GM23338 (cell line): ENCODE measurements at regions not wholly inside any gene's neighbourhood (a gene's known extent, or its start where the extent isn't known, plus 50 kb on each side); places are given as distances from the start of the nearest gene placed in this dataset.

Source experiments
- ATAC-seq: fragments of 200-7000 bp; cut with Tn5 transposase; 3 replicates; pipeline ENCODE4 v1.9.1; 2020
- DNase-seq: peaks from one replicate; pipeline ENCODE4 v3.0.0-alpha.2; 2015; ENCODE audit warnings: low spot score
- H2AFZ ChIP-seq: fragments of 200-600 bp; sonication (generic); 2 replicates; pipeline ENCODE4 v1.8.0; 2016; ENCODE audit warnings: antibody characterized with exemption, mild to moderate bottlenecking, moderate library complexity
- H3F3A ChIP-seq: fragments of 200-600 bp; sonication (generic); replicated peaks from 2 replicates; pipeline ENCODE4 v1.8.0; 2017; ENCODE audit warnings: antibody characterized with exemption, mixed run types, low read depth
- H3K27ac ChIP-seq: fragments of 200-600 bp; sonication (generic); 2 replicates; pipeline ENCODE4 v1.6.1; 2016; ENCODE audit warnings: low read depth
- H3K27me3 ChIP-seq: fragments of 200-600 bp; sonication (generic); 2 replicates; pipeline ENCODE4 v1.8.0; 2016; ENCODE audit warnings: mild to moderate bottlenecking, mixed run types, moderate library complexity; ENCODE audit not compliant: insufficient read depth
- H3K36me3 ChIP-seq: fragments of 200-600 bp; sonication (generic); 2 replicates; pipeline ENCODE4 v1.8.0; 2016; ENCODE audit warnings: mild to moderate bottlenecking; ENCODE audit not compliant: insufficient read depth
- H3K4me1 ChIP-seq: fragments of 200-600 bp; sonication (generic); 2 replicates; pipeline ENCODE4 v1.8.0; 2016; ENCODE audit warnings: mild to moderate bottlenecking, moderate library complexity; ENCODE audit not compliant: insufficient read depth
- H3K4me2 ChIP-seq: fragments of 200-600 bp; sonication (generic); 2 replicates; pipeline ENCODE4 v1.7.1; 2017; ENCODE audit warnings: mixed run types
- H3K4me3 ChIP-seq: fragments of 200-600 bp; sonication (generic); 2 replicates; pipeline ENCODE4 v1.6.1; 2016; ENCODE audit warnings: mixed run types
- H3K79me2 ChIP-seq: fragments of 200-600 bp; sonication (generic); replicated peaks from 2 replicates; pipeline ENCODE4 v1.8.0; 2017; ENCODE audit warnings: mild to moderate bottlenecking; ENCODE audit not compliant: insufficient read depth
- H3K9me2 ChIP-seq: fragments of 200-600 bp; sonication (generic); 2 replicates; pipeline ENCODE4 v1.8.0; 2017; ENCODE audit not compliant: insufficient read depth
- H4K20me1 ChIP-seq: fragments of 200-600 bp; sonication (generic); replicated peaks from 2 replicates; pipeline ENCODE4 v1.8.0; 2017; ENCODE audit warnings: mild to moderate bottlenecking; ENCODE audit not compliant: insufficient read depth
- H3K27ac Mint-ChIP-seq: 2 replicates; pipeline ENCODE4 v1.8.0; 2020; ENCODE audit warnings: inconsistent platforms, mild to moderate bottlenecking, moderate library complexity, mixed read lengths
- H3K27me3 Mint-ChIP-seq: 3 replicates; pipeline ENCODE4 v1.8.0; 2022; ENCODE audit warnings: low read depth, mild to moderate bottlenecking, moderate library complexity, mixed read lengths, inconsistent platforms; ENCODE audit not compliant: insufficient read depth, poor library complexity
- H3K36me3 Mint-ChIP-seq: 3 replicates; pipeline ENCODE4 v1.8.0; 2021; ENCODE audit warnings: low read depth, mild to moderate bottlenecking, inconsistent platforms, moderate library complexity, mixed read lengths
- H3K4me1 Mint-ChIP-seq: 3 replicates; pipeline ENCODE4 v1.8.0; 2020; ENCODE audit warnings: mild to moderate bottlenecking, inconsistent platforms, mixed read lengths
- H3K4me3 Mint-ChIP-seq: 3 replicates; pipeline ENCODE4 v1.8.0; 2021; ENCODE audit warnings: moderate library complexity, mild to moderate bottlenecking, inconsistent platforms, mixed read lengths
- H3K9me3 Mint-ChIP-seq: 3 replicates; pipeline ENCODE4 v1.8.0; 2020; ENCODE audit warnings: moderate library complexity, mild to moderate bottlenecking, inconsistent platforms, mixed read lengths
- CREB1 ChIP-seq: fragments of 250-450 bp; sonication (Bioruptor Pico); IDR thresholded peaks from 2 replicates; pipeline ENCODE4 v1.5.0; 2020; ENCODE audit warnings: low read depth, mild to moderate bottlenecking, moderate library complexity
- EZH2 ChIP-seq: fragments of 200-600 bp; sonication (generic); IDR thresholded peaks from one replicate; pipeline ENCODE4 v1.8.0; 2017; ENCODE audit warnings: antibody characterized with exemption, mild to moderate bottlenecking, low read depth; ENCODE audit not compliant: unreplicated experiment
- EZH2phosphoT487 ChIP-seq: fragments of 200-600 bp; sonication (generic); IDR thresholded peaks from one replicate; pipeline ENCODE4 v1.8.1; 2018; ENCODE audit warnings: antibody characterized with exemption; ENCODE audit not compliant: unreplicated experiment
- JUNB ChIP-seq: IDR thresholded peaks from one replicate; pipeline ENCODE4 v1.6.1; 2016; ENCODE audit warnings: antibody characterized with exemption; ENCODE audit not compliant: unreplicated experiment
- NANOG ChIP-seq: IDR thresholded peaks from 2 replicates; pipeline ENCODE4 v1.6.1; 2016; ENCODE audit warnings: antibody characterized with exemption, borderline replicate concordance
- POLR2AphosphoS5 ChIP-seq: IDR thresholded peaks from 2 replicates; pipeline ENCODE4 v1.6.1; 2016; ENCODE audit warnings: antibody characterized with exemption, low read depth
- STAT1 ChIP-seq: IDR thresholded peaks from one replicate; pipeline ENCODE4 v1.6.1; 2016; ENCODE audit warnings: antibody characterized with exemption; ENCODE audit not compliant: unreplicated experiment
- ZNF114 ChIP-seq: fragments of 250-450 bp; sonication (Bioruptor Pico); IDR thresholded peaks from 2 replicates; pipeline ENCODE4 v1.5.0; 2020; ENCODE audit warnings: mild to moderate bottlenecking, moderate library complexity
- ZNF331 ChIP-seq: fragments of 250-450 bp; sonication (Bioruptor Pico); IDR thresholded peaks from 2 replicates; pipeline ENCODE4 v1.5.0; 2020; ENCODE audit warnings: low read depth, mild to moderate bottlenecking, moderate library complexity
- TF ChIP-seq, protein P1 (sequence below): fragments of 250-450 bp; sonication (Bioruptor Pico); IDR thresholded peaks from 2 replicates; pipeline ENCODE4 v1.5.0; 2020; ENCODE audit warnings: mild to moderate bottlenecking, moderate library complexity
- TF ChIP-seq, protein P2 (sequence below): IDR thresholded peaks from 2 replicates; pipeline ENCODE4 v1.6.1; 2016; ENCODE audit warnings: antibody characterized with exemption
- TF ChIP-seq, protein P3 (sequence below): IDR thresholded peaks from one replicate; pipeline ENCODE4 v1.6.1; 2018; ENCODE audit warnings: antibody characterized with exemption; ENCODE audit not compliant: unreplicated experiment
- TF ChIP-seq, protein P4 (sequence below), 2 experiments: fragments of 200-600 bp in 1 of 2; sonication (generic) in 1 of 2; conservative IDR thresholded peaks; 2 replicates each; pipeline versions ENCODE4 v1.5.1 to v1.6.1; 2016 to 2017; ENCODE audit warnings: antibody characterized with exemption in 2 of 2, low read depth in 2 of 2, mild to moderate bottlenecking in 2 of 2, moderate library complexity in 1 of 2

DNA sequence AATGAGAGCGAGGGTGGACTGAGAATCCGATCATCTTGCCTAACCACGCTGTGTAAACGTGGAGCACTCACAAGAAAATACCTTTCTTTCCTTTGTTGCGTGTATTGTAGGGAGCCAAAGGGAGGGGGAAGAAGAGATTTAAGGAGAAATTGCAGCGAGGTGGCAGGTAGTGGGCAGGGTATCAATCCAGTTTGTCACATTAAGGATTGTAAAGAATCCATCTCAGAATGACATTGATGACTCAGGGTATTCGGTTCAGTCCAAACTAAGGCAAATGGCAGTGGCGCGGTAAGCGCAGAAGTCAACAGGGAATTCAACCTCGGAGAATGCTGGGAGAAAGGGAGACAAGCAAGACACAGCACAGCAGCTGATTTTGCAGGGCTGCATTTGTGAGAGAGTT, 146.2 kb downstream of the ID4 start:
- TF ChIP-seq STAT1 = no peak
- TF ChIP-seq, protein P1, sequence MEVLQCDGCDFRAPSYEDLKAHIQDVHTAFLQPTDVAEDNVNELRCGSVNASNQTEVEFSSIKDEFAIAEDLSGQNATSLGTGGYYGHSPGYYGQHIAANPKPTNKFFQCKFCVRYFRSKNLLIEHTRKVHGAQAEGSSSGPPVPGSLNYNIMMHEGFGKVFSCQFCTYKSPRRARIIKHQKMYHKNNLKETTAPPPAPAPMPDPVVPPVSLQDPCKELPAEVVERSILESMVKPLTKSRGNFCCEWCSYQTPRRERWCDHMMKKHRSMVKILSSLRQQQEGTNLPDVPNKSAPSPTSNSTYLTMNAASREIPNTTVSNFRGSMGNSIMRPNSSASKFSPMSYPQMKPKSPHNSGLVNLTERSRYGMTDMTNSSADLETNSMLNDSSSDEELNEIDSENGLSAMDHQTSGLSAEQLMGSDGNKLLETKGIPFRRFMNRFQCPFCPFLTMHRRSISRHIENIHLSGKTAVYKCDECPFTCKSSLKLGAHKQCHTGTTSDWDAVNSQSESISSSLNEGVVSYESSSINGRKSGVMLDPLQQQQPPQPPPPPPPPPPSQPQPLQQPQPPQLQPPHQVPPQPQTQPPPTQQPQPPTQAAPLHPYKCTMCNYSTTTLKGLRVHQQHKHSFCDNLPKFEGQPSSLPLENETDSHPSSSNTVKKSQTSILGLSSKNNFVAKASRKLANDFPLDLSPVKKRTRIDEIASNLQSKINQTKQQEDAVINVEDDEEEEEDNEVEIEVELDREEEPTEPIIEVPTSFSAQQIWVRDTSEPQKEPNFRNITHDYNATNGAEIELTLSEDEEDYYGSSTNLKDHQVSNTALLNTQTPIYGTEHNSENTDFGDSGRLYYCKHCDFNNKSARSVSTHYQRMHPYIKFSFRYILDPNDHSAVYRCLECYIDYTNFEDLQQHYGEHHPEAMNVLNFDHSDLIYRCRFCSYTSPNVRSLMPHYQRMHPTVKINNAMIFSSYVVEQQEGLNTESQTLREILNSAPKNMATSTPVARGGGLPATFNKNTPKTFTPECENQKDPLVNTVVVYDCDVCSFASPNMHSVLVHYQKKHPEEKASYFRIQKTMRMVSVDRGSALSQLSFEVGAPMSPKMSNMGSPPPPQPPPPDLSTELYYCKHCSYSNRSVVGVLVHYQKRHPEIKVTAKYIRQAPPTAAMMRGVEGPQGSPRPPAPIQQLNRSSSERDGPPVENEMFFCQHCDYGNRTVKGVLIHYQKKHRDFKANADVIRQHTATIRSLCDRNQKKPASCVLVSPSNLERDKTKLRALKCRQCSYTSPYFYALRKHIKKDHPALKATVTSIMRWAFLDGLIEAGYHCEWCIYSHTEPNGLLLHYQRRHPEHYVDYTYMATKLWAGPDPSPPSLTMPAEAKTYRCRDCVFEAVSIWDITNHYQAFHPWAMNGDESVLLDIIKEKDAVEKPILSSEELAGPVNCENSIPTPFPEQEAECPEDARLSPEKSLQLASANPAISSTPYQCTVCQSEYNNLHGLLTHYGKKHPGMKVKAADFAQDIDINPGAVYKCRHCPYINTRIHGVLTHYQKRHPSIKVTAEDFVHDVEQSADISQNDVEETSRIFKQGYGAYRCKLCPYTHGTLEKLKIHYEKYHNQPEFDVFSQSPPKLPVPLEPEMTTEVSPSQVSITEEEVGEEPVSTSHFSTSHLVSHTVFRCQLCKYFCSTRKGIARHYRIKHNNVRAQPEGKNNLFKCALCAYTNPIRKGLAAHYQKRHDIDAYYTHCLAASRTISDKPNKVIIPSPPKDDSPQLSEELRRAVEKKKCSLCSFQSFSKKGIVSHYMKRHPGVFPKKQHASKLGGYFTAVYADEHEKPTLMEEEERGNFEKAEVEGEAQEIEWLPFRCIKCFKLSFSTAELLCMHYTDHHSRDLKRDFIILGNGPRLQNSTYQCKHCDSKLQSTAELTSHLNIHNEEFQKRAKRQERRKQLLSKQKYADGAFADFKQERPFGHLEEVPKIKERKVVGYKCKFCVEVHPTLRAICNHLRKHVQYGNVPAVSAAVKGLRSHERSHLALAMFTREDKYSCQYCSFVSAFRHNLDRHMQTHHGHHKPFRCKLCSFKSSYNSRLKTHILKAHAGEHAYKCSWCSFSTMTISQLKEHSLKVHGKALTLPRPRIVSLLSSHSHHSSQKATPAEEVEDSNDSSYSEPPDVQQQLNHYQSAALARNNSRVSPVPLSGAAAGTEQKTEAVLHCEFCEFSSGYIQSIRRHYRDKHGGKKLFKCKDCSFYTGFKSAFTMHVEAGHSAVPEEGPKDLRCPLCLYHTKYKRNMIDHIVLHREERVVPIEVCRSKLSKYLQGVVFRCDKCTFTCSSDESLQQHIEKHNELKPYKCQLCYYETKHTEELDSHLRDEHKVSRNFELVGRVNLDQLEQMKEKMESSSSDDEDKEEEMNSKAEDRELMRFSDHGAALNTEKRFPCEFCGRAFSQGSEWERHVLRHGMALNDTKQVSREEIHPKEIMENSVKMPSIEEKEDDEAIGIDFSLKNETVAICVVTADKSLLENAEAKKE (CRISPR knock-in tag) = no peak
- no peak for TF ChIP-seq CREB1 (CRISPR knock-in tag)
- TF ChIP-seq, protein P2, sequence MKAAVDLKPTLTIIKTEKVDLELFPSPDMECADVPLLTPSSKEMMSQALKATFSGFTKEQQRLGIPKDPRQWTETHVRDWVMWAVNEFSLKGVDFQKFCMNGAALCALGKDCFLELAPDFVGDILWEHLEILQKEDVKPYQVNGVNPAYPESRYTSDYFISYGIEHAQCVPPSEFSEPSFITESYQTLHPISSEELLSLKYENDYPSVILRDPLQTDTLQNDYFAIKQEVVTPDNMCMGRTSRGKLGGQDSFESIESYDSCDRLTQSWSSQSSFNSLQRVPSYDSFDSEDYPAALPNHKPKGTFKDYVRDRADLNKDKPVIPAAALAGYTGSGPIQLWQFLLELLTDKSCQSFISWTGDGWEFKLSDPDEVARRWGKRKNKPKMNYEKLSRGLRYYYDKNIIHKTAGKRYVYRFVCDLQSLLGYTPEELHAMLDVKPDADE = no peak
- TF ChIP-seq EZH2 = no peak
- no peak for TF ChIP-seq JUNB
- TF ChIP-seq EZH2phosphoT487 = no peak
- TF ChIP-seq ZNF331 = no peak
- TF ChIP-seq NANOG = no peak
- TF ChIP-seq ZNF114 (CRISPR knock-in tag) = no peak
- TF ChIP-seq POLR2AphosphoS5 = no peak
- TF ChIP-seq, protein P3, sequence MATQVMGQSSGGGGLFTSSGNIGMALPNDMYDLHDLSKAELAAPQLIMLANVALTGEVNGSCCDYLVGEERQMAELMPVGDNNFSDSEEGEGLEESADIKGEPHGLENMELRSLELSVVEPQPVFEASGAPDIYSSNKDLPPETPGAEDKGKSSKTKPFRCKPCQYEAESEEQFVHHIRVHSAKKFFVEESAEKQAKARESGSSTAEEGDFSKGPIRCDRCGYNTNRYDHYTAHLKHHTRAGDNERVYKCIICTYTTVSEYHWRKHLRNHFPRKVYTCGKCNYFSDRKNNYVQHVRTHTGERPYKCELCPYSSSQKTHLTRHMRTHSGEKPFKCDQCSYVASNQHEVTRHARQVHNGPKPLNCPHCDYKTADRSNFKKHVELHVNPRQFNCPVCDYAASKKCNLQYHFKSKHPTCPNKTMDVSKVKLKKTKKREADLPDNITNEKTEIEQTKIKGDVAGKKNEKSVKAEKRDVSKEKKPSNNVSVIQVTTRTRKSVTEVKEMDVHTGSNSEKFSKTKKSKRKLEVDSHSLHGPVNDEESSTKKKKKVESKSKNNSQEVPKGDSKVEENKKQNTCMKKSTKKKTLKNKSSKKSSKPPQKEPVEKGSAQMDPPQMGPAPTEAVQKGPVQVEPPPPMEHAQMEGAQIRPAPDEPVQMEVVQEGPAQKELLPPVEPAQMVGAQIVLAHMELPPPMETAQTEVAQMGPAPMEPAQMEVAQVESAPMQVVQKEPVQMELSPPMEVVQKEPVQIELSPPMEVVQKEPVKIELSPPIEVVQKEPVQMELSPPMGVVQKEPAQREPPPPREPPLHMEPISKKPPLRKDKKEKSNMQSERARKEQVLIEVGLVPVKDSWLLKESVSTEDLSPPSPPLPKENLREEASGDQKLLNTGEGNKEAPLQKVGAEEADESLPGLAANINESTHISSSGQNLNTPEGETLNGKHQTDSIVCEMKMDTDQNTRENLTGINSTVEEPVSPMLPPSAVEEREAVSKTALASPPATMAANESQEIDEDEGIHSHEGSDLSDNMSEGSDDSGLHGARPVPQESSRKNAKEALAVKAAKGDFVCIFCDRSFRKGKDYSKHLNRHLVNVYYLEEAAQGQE = no peak
- TF ChIP-seq, protein P4, sequence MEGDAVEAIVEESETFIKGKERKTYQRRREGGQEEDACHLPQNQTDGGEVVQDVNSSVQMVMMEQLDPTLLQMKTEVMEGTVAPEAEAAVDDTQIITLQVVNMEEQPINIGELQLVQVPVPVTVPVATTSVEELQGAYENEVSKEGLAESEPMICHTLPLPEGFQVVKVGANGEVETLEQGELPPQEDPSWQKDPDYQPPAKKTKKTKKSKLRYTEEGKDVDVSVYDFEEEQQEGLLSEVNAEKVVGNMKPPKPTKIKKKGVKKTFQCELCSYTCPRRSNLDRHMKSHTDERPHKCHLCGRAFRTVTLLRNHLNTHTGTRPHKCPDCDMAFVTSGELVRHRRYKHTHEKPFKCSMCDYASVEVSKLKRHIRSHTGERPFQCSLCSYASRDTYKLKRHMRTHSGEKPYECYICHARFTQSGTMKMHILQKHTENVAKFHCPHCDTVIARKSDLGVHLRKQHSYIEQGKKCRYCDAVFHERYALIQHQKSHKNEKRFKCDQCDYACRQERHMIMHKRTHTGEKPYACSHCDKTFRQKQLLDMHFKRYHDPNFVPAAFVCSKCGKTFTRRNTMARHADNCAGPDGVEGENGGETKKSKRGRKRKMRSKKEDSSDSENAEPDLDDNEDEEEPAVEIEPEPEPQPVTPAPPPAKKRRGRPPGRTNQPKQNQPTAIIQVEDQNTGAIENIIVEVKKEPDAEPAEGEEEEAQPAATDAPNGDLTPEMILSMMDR (conservative IDR thresholded peaks at IDR 0.05; ENCODE audit: low read depth in 2 of 2) = no peak
- Histone ChIP-seq H3K27ac (no peak overlapping the region), H3K9me2 (no peaks in the 10 kb centered on the region), H3K4me2 (peak overlapping the region; percentile 19; the same call in 1 of the 2 replicates), H3K79me2 (no peaks in the 10 kb centered on the region), H2AFZ (peak overlapping the region; percentile 73; the same call in 1 of the 2 replicates), H3K36me3 (no peaks in the 10 kb centered on the region), H3K4me3 (no peak overlapping the region), H3K4me1 (peaks cover 10% of the 10 kb centered on the region; the same call in 1 of the 2 replicates), H4K20me1 (no peaks in the 10 kb centered on the region), H3F3A (no peaks in the 10 kb centered on the region), H3K27me3 (no peaks in the 10 kb centered on the region)
- no peaks in the 10 kb centered on the region for H3K36me3 Mint-ChIP-seq
- H3K4me1 Mint-ChIP-seq = peaks cover 12% of the 10 kb centered on the region
- ATAC-seq (no peak), DNase-seq (peak; percentile 9)
- no peak overlapping the region; the same call in 1 of the 2 replicates for H3K27ac Mint-ChIP-seq
- no peak overlapping the region for H3K4me3 Mint-ChIP-seq
- no peaks in the 10 kb centered on the region for H3K9me3 Mint-ChIP-seq
- peaks cover 4% of the 10 kb centered on the region for H3K27me3 Mint-ChIP-seq
